ENCODE measurements at regions not wholly inside any gene's neighbourhood (a gene's known extent, or its start where the extent isn't known, plus 50 kb on each side); places are given as distances from the start of the nearest gene placed in this dataset.

DNA sequence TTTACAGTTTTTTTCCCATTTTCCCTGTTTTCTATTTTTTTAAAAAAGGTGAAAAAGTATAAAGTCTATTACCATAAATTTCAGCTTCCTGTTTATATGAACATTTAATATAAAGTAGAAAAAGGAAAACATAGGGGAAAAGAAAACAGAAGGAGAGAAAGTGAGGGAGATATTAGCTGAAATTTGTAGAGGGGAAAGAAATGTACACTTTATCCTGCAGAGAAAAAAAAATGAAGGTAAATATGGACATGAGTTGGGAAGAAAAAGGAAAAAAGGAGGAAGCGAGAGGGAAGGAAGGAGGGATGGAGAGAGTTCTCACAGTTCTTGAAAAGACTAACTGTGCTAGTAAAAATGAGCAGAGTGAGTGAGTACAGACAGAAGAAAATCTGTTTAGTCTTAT lies 91.6 kb upstream of the BTG1 start:
- TF ChIP-seq, protein P1, sequence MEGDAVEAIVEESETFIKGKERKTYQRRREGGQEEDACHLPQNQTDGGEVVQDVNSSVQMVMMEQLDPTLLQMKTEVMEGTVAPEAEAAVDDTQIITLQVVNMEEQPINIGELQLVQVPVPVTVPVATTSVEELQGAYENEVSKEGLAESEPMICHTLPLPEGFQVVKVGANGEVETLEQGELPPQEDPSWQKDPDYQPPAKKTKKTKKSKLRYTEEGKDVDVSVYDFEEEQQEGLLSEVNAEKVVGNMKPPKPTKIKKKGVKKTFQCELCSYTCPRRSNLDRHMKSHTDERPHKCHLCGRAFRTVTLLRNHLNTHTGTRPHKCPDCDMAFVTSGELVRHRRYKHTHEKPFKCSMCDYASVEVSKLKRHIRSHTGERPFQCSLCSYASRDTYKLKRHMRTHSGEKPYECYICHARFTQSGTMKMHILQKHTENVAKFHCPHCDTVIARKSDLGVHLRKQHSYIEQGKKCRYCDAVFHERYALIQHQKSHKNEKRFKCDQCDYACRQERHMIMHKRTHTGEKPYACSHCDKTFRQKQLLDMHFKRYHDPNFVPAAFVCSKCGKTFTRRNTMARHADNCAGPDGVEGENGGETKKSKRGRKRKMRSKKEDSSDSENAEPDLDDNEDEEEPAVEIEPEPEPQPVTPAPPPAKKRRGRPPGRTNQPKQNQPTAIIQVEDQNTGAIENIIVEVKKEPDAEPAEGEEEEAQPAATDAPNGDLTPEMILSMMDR (IDR thresholded peaks at IDR 0.05 in 2 of 3, conservative IDR thresholded peaks at IDR 0.05 in 1 of 3; ENCODE audit: borderline replicate concordance in 1 of 3, insufficient read depth in 1 of 3, low read depth in 2 of 3, low read length in 2 of 3) = no peak
- TF ChIP-seq RAD21 (IDR thresholded peaks at IDR 0.05; ENCODE audit: low read depth) = no peak
- TF ChIP-seq ZFX (IDR thresholded peaks at IDR 0.05) = no peak
- TF ChIP-seq, protein P2, sequence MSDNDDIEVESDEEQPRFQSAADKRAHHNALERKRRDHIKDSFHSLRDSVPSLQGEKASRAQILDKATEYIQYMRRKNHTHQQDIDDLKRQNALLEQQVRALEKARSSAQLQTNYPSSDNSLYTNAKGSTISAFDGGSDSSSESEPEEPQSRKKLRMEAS (IDR thresholded peaks at IDR 0.05) = no peak
- TF ChIP-seq POLR2A (IDR thresholded peaks at IDR 0.05; ENCODE audit: borderline replicate concordance, extremely low read depth, insufficient read depth, insufficient read length) = no peak
- TF ChIP-seq JUND (IDR thresholded peaks at IDR 0.05) = no peak
- TF ChIP-seq EZH2 (IDR thresholded peaks at IDR 0.05) = no peak
- TF ChIP-seq EZH2phosphoT487 (IDR thresholded peaks at IDR 0.05; ENCODE audit: borderline replicate concordance) = no peak
- TF ChIP-seq POLR2AphosphoS5 (IDR thresholded peaks at IDR 0.05; ENCODE audit: low read depth, low read length) = no peak
- TF ChIP-seq, protein P3, sequence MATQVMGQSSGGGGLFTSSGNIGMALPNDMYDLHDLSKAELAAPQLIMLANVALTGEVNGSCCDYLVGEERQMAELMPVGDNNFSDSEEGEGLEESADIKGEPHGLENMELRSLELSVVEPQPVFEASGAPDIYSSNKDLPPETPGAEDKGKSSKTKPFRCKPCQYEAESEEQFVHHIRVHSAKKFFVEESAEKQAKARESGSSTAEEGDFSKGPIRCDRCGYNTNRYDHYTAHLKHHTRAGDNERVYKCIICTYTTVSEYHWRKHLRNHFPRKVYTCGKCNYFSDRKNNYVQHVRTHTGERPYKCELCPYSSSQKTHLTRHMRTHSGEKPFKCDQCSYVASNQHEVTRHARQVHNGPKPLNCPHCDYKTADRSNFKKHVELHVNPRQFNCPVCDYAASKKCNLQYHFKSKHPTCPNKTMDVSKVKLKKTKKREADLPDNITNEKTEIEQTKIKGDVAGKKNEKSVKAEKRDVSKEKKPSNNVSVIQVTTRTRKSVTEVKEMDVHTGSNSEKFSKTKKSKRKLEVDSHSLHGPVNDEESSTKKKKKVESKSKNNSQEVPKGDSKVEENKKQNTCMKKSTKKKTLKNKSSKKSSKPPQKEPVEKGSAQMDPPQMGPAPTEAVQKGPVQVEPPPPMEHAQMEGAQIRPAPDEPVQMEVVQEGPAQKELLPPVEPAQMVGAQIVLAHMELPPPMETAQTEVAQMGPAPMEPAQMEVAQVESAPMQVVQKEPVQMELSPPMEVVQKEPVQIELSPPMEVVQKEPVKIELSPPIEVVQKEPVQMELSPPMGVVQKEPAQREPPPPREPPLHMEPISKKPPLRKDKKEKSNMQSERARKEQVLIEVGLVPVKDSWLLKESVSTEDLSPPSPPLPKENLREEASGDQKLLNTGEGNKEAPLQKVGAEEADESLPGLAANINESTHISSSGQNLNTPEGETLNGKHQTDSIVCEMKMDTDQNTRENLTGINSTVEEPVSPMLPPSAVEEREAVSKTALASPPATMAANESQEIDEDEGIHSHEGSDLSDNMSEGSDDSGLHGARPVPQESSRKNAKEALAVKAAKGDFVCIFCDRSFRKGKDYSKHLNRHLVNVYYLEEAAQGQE (IDR thresholded peaks at IDR 0.05; ENCODE audit: low read depth) = no peak
- TF ChIP-seq, protein P4, sequence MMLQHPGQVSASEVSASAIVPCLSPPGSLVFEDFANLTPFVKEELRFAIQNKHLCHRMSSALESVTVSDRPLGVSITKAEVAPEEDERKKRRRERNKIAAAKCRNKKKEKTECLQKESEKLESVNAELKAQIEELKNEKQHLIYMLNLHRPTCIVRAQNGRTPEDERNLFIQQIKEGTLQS (IDR thresholded peaks at IDR 0.05) = no peak

Data from HCT116 (cell line).